NCI-H1105 (cell line): ENCODE measurements at regions not wholly inside any gene's neighbourhood (a gene's known extent, or its start where the extent isn't known, plus 50 kb on each side); places are given as distances from the start of the nearest gene placed in this dataset.
A peak's percentile ranks its signal among the peaks of the same experiment; 100 is the strongest.

ENCODE experiments used
- DNase-seq: peaks from one replicate; lab custom pipeline; 2025; lab: John Stamatoyannopoulos, UW

GRCh38 chr4:11598591-11598990, 169.9 kb upstream of the HS3ST1 start:
- DNase-seq: no peak

- no peak for DNase-seq
Measured at GRCh38 chr4:11597506-11597905, 168.8 kb upstream of the HS3ST1 start.

- no peak for DNase-seq
Measured at GRCh38 chr4:11596989-11597388, 168.3 kb upstream of the HS3ST1 start.

GRCh38 chr4:11593576-11594116, 165.0 kb upstream of the HS3ST1 start:
- peak; percentile 21 for DNase-seq

- DNase-seq: no peak
Measured at GRCh38 chr4:11592276-11592675, 163.6 kb upstream of the HS3ST1 start.

GRCh38 chr4:11590132-11590531, 161.4 kb upstream of the HS3ST1 start:
- DNase-seq: no peak

GRCh38 chr4:11589676-11590075, 161.0 kb upstream of the HS3ST1 start:
- no peak for DNase-seq

GRCh38 chr4:11587797-11588196, 159.1 kb upstream of the HS3ST1 start:
- no peak for DNase-seq

GRCh38 chr4:11585506-11585905, 156.8 kb upstream of the HS3ST1 start:
- no peak for DNase-seq

- no peak for DNase-seq
Measured at GRCh38 chr4:11568511-11568910, 139.8 kb upstream of the HS3ST1 start.

GRCh38 chr4:11566444-11567022, 137.8 kb upstream of the HS3ST1 start:
- no peak for DNase-seq

GRCh38 chr4:11565899-11566298, 137.2 kb upstream of the HS3ST1 start:
- no peak for DNase-seq

- no peak for DNase-seq
Measured at GRCh38 chr4:11565213-11565612, 136.5 kb upstream of the HS3ST1 start.

- no peak for DNase-seq
Measured at GRCh38 chr4:11564021-11564420, 135.3 kb upstream of the HS3ST1 start.

- no peak for DNase-seq
Measured at GRCh38 chr4:11549525-11549924, 120.8 kb upstream of the HS3ST1 start.

GRCh38 chr4:11548597-11549082, 119.9 kb upstream of the HS3ST1 start:
- no peak for DNase-seq

GRCh38 chr4:11546391-11547175, 117.9 kb upstream of the HS3ST1 start:
- DNase-seq: no peak

GRCh38 chr4:11545651-11546050, 117.0 kb upstream of the HS3ST1 start:
- no peak for DNase-seq

GRCh38 chr4:11544211-11544610, 115.5 kb upstream of the HS3ST1 start:
- no peak for DNase-seq

- no peak for DNase-seq
Measured at GRCh38 chr4:11543706-11544105, 115.0 kb upstream of the HS3ST1 start.

- no peak for DNase-seq
Measured at GRCh38 chr4:11542952-11543351, 114.3 kb upstream of the HS3ST1 start.

- no peak for DNase-seq
Measured at GRCh38 chr4:11537846-11538245, 109.2 kb upstream of the HS3ST1 start.

GRCh38 chr4:11535333-11535732, 106.6 kb upstream of the HS3ST1 start:
- no peak for DNase-seq
